SHP77 treated with DMSO at 0.1 percent for 48 hours (cell line): ENCODE measurements at regions not wholly inside any gene's neighbourhood (a gene's known extent, or its start where the extent isn't known, plus 50 kb on each side); places are given as distances from the start of the nearest gene placed in this dataset.
"Not testable (repeated sequence)": the region's sequence is repeated elsewhere in the genome, so short reads cannot be mapped to it uniquely, and the experiment has no call there.

ENCODE experiments used
- DNase-seq: peaks from one replicate; lab custom pipeline; 2025; lab: John Stamatoyannopoulos, UW

- no peak for DNase-seq
Measured at GRCh38 chr5:18240971-18241370, 606.7 kb downstream of the TAF11L14 start.

GRCh38 chr5:18243846-18244245, 609.6 kb downstream of the TAF11L14 start:
- DNase-seq, result no peak

- no peak for DNase-seq
Measured at GRCh38 chr5:18244309-18244708, 610.0 kb downstream of the TAF11L14 start.

- no peak for DNase-seq
Measured at GRCh38 chr5:18252559-18252958, 618.3 kb downstream of the TAF11L14 start.

- no peak for DNase-seq
Measured at GRCh38 chr5:18264126-18264882, 630.0 kb downstream of the TAF11L14 start.

GRCh38 chr5:18270635-18271338, 636.5 kb downstream of the TAF11L14 start:
- no peak for DNase-seq

- DNase-seq, result no peak
Measured at GRCh38 chr5:18276939-18277338, 642.7 kb downstream of the TAF11L14 start.

- DNase-seq, result peak; percentile 66
Measured at GRCh38 chr5:18281947-18282581, 647.8 kb downstream of the TAF11L14 start.

GRCh38 chr5:18285257-18285656, 651.0 kb downstream of the TAF11L14 start:
- no peak for DNase-seq

- no peak for DNase-seq
Measured at GRCh38 chr5:18292146-18292545, 657.9 kb downstream of the TAF11L14 start.

GRCh38 chr5:18295696-18296095, 661.4 kb downstream of the TAF11L14 start:
- not testable (repeated sequence) for DNase-seq

- DNase-seq, result no peak
Measured at GRCh38 chr5:18299166-18299565, 664.9 kb downstream of the TAF11L14 start.

- DNase-seq, result peak; percentile 32
Measured at GRCh38 chr5:18305288-18305924, 671.1 kb downstream of the TAF11L14 start.

GRCh38 chr5:18311266-18311665, 677.0 kb downstream of the TAF11L14 start:
- DNase-seq, result no peak

GRCh38 chr5:18312016-18312415, 677.8 kb downstream of the TAF11L14 start:
- DNase-seq, result no peak

- no peak for DNase-seq
Measured at GRCh38 chr5:18314192-18314778, 680.0 kb downstream of the TAF11L14 start.

GRCh38 chr5:18321262-18321942, 687.1 kb downstream of the TAF11L14 start:
- DNase-seq, result no peak

- no peak for DNase-seq
Measured at GRCh38 chr5:18323891-18324290, 689.6 kb downstream of the TAF11L14 start.

GRCh38 chr5:18325431-18325830, 691.2 kb downstream of the TAF11L14 start:
- DNase-seq, result no peak

- DNase-seq, result no peak
Measured at GRCh38 chr5:18329328-18329727, 695.1 kb downstream of the TAF11L14 start.

- DNase-seq, result no peak
Measured at GRCh38 chr5:18333841-18334240, 699.6 kb downstream of the TAF11L14 start.

- DNase-seq, result no peak
Measured at GRCh38 chr5:18334949-18335348, 700.7 kb downstream of the TAF11L14 start.
